ENCODE measurements at regions not wholly inside any gene's neighbourhood (a gene's known extent, or its start where the extent isn't known, plus 50 kb on each side); places are given as distances from the start of the nearest gene placed in this dataset.

- Mint-ChIP-seq H3K36me3 (ENCODE audit: low read depth) (no peaks in the 10 kb centered on the region), H3K9me3 (no peaks in the 10 kb centered on the region)
Measured at GRCh38 chr16:7914748-7915147, 582.1 kb downstream of the RBFOX1 start.

GRCh38 chr16:7912132-7912531 lies 579.5 kb downstream of the RBFOX1 start:
- no peak overlapping the region for H3K27ac Mint-ChIP-seq
- no peak overlapping the region for H3K4me3 Mint-ChIP-seq
- no peaks in the 10 kb centered on the region for H3K4me1 Mint-ChIP-seq
- no peaks in the 10 kb centered on the region for H3K36me3 Mint-ChIP-seq (ENCODE audit: low read depth)
- no peak for TF ChIP-seq CTCF (IDR thresholded peaks at IDR 0.05)
- peaks cover 5% of the 10 kb centered on the region for H3K27me3 Mint-ChIP-seq (ENCODE audit: low read depth, poor library complexity)
- DNase-seq = no peak
- no peaks in the 10 kb centered on the region for H3K9me3 Mint-ChIP-seq

More at GRCh38 chr16:7914748-7915147, 582.1 kb downstream of the RBFOX1 start:
- peaks cover 5% of the 10 kb centered on the region for H3K27me3 Mint-ChIP-seq (ENCODE audit: low read depth, poor library complexity)
- TF ChIP-seq CTCF (IDR thresholded peaks at IDR 0.05) = no peak
- DNase-seq = no peak
- no peak overlapping the region for H3K4me3 Mint-ChIP-seq
- no peak overlapping the region for H3K27ac Mint-ChIP-seq
- H3K4me1 Mint-ChIP-seq = peaks cover 5% of the 10 kb centered on the region

GRCh38 chr16:7910116-7910515 lies 577.5 kb downstream of the RBFOX1 start:
- Mint-ChIP-seq H3K27me3 (ENCODE audit: low read depth, poor library complexity) (peaks cover 5% of the 10 kb centered on the region), H3K9me3 (no peaks in the 10 kb centered on the region), H3K36me3 (ENCODE audit: low read depth) (no peaks in the 10 kb centered on the region), H3K27ac (no peak overlapping the region), H3K4me3 (no peak overlapping the region), H3K4me1 (no peaks in the 10 kb centered on the region)
- DNase-seq = no peak
- no peak for TF ChIP-seq CTCF (IDR thresholded peaks at IDR 0.05)

- no peak for TF ChIP-seq CTCF (IDR thresholded peaks at IDR 0.05)
- Mint-ChIP-seq H3K27ac (peak overlapping the region; percentile 88), H3K9me3 (no peaks in the 10 kb centered on the region), H3K4me3 (no peak overlapping the region), H3K4me1 (peaks cover 28% of the 10 kb centered on the region), H3K27me3 (ENCODE audit: low read depth, poor library complexity) (no peaks in the 10 kb centered on the region), H3K36me3 (ENCODE audit: low read depth) (no peaks in the 10 kb centered on the region)
- DNase-seq = peak; percentile 2
Measured at GRCh38 chr16:7888411-7888810, 555.8 kb downstream of the RBFOX1 start.

GRCh38 chr16:7887316-7887715 lies 554.7 kb downstream of the RBFOX1 start:
- no peak for TF ChIP-seq CTCF (IDR thresholded peaks at IDR 0.05)
- Mint-ChIP-seq H3K27ac (no peak overlapping the region), H3K27me3 (ENCODE audit: low read depth, poor library complexity) (no peaks in the 10 kb centered on the region), H3K9me3 (no peaks in the 10 kb centered on the region), H3K4me3 (no peak overlapping the region), H3K4me1 (peaks cover 28% of the 10 kb centered on the region), H3K36me3 (ENCODE audit: low read depth) (no peaks in the 10 kb centered on the region)
- no peak for DNase-seq

GRCh38 chr16:7871979-7872378 lies 539.3 kb downstream of the RBFOX1 start:
- no peak for DNase-seq
- Mint-ChIP-seq H3K36me3 (ENCODE audit: low read depth) (no peaks in the 10 kb centered on the region), H3K9me3 (peaks cover 4% of the 10 kb centered on the region), H3K4me3 (no peak overlapping the region), H3K27ac (no peak overlapping the region), H3K4me1 (no peaks in the 10 kb centered on the region), H3K27me3 (ENCODE audit: low read depth, poor library complexity) (peaks cover 9% of the 10 kb centered on the region)
- TF ChIP-seq CTCF (IDR thresholded peaks at IDR 0.05) = no peak

All from nephron progenitor cell (in vitro differentiated cells).